ENCODE measurements at regions not wholly inside any gene's neighbourhood (a gene's known extent, or its start where the extent isn't known, plus 50 kb on each side); places are given as distances from the start of the nearest gene placed in this dataset.
A peak's percentile ranks its signal among the peaks of the same experiment; 100 is the strongest.

- ChIA-PET CTCF (ENCODE audit: unreplicated experiment) (no interaction called here), POLR2A (no interaction called here)
- BruUV-seq (replicated peaks) = no TSS peak
- Histone ChIP-seq H4K20me1 (ENCODE audit: insufficient read depth, low read length) (no peaks in the 10 kb centered on the region), H3K79me2 (ENCODE audit: insufficient read depth, low read depth, low read length) (no peaks in the 10 kb centered on the region), H3K4me2 (ENCODE audit: low read length) (no peak overlapping the region), H3K27ac (ENCODE audit: low read depth, low read length, poor library complexity, severe bottlenecking) (no peak overlapping the region), H3K9me2 (ENCODE audit: insufficient read depth, low read length) (no peaks in the 10 kb centered on the region), H3K36me3 (ENCODE audit: insufficient read depth, low read length) (no peaks in the 10 kb centered on the region), H3K9me3 (ENCODE audit: low read length) (no peaks in the 10 kb centered on the region), H3K4me3 (ENCODE audit: low read depth, low read length, poor library complexity, severe bottlenecking) (no peak overlapping the region), H3K4me1 (ENCODE audit: insufficient read depth, low read length, poor library complexity, severe bottlenecking) (no peaks in the 10 kb centered on the region), H2AFZ (ENCODE audit: low read length) (0 out of 2 replicates have a peak overlapping the region, but pooled peaks have one; percentile 46)
- DNase-seq (ENCODE audit: low spot score) = no peak
- intact Hi-C loops (cut with micrococcal nuclease; ENCODE audit: unreplicated experiment) = no loop called here
- no peak for TF ChIP-seq EZH2phosphoT487 (IDR thresholded peaks at IDR 0.05; ENCODE audit: borderline replicate concordance, low read depth, low read length)
- TF ChIP-seq, protein P1, sequence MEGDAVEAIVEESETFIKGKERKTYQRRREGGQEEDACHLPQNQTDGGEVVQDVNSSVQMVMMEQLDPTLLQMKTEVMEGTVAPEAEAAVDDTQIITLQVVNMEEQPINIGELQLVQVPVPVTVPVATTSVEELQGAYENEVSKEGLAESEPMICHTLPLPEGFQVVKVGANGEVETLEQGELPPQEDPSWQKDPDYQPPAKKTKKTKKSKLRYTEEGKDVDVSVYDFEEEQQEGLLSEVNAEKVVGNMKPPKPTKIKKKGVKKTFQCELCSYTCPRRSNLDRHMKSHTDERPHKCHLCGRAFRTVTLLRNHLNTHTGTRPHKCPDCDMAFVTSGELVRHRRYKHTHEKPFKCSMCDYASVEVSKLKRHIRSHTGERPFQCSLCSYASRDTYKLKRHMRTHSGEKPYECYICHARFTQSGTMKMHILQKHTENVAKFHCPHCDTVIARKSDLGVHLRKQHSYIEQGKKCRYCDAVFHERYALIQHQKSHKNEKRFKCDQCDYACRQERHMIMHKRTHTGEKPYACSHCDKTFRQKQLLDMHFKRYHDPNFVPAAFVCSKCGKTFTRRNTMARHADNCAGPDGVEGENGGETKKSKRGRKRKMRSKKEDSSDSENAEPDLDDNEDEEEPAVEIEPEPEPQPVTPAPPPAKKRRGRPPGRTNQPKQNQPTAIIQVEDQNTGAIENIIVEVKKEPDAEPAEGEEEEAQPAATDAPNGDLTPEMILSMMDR (conservative IDR thresholded peaks at IDR 0.05; ENCODE audit: low read length) = no peak
Measured at GRCh38 chr5:5026409-5026785, 113.7 kb upstream of the ADAMTS16 start.

DNA sequence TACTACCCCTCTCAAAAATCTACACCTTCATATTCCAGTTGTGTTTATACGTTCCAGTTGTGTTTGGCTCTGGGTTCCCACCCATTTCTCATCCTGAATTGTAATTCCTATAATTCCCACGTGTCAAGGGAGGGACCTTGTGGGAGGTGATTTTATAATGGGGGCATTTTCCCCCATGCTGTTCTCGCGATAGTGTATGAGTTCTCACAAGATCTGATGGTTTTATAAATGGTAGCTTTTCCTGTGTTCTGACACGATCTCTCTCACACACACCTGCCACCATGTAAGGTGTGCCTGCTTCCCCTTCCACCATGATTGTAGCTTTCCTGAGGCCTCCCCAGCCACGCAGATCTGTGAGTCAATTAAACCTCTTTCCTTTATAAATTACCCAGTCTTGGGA is 108.5 kb upstream of the ADAMTS16 start:
- no peaks in the 10 kb centered on the region for H3K9me2 ChIP-seq (ENCODE audit: insufficient read depth, low read length)
- no peak for DNase-seq (ENCODE audit: low spot score)
- TF ChIP-seq, protein P1 (conservative IDR thresholded peaks at IDR 0.05; ENCODE audit: low read length) = no peak
- no peak for TF ChIP-seq EZH2phosphoT487 (IDR thresholded peaks at IDR 0.05; ENCODE audit: borderline replicate concordance, low read depth, low read length)
- H3K4me1 ChIP-seq (ENCODE audit: insufficient read depth, low read length, poor library complexity, severe bottlenecking) = no peaks in the 10 kb centered on the region
- ChIA-PET POLR2A (no interaction called here), CTCF (ENCODE audit: unreplicated experiment) (no interaction called here)
- BruUV-seq (replicated peaks) = no TSS peak
- no peaks in the 10 kb centered on the region for H3K9me3 ChIP-seq (ENCODE audit: low read length)
- H3K4me3 ChIP-seq (ENCODE audit: low read depth, low read length, poor library complexity, severe bottlenecking) = no peak overlapping the region
- H3K79me2 ChIP-seq (ENCODE audit: insufficient read depth, low read depth, low read length) = no peaks in the 10 kb centered on the region
- no peak overlapping the region for H3K27ac ChIP-seq (ENCODE audit: low read depth, low read length, poor library complexity, severe bottlenecking)
- H4K20me1 ChIP-seq (ENCODE audit: insufficient read depth, low read length) = no peaks in the 10 kb centered on the region
- intact Hi-C loops (cut with micrococcal nuclease; ENCODE audit: unreplicated experiment) = no loop called here
- H3K36me3 ChIP-seq (ENCODE audit: insufficient read depth, low read length) = no peaks in the 10 kb centered on the region
- H3K4me2 ChIP-seq (ENCODE audit: low read length) = no peak overlapping the region
- no peak overlapping the region for H2AFZ ChIP-seq (ENCODE audit: low read length)

DNA sequence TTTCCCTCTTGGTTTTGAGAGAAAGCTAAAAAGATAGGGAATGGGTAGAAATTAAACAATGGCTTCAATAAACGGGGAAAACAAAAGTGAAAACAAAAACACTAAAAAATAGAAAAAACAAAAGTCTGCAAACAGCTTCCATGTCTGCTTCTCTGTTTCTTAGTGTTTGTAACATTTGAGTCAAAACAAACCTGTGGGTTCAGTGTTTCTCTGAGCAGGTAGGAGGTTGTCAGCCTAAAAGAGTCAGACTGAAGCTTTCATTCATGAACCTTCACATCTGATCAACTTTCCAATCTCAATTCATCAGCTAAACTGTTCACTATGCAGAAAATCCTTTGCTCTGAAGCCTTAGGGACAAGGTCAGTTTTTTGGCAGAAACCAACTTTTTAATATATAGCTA is 102.5 kb upstream of the ADAMTS16 start:
- no peak overlapping the region for H3K4me3 ChIP-seq (ENCODE audit: low read depth, low read length, poor library complexity, severe bottlenecking)
- no peaks in the 10 kb centered on the region for H4K20me1 ChIP-seq (ENCODE audit: insufficient read depth, low read length)
- no peaks in the 10 kb centered on the region for H3K79me2 ChIP-seq (ENCODE audit: insufficient read depth, low read depth, low read length)
- ChIA-PET POLR2A (interaction anchor here (0.7 kb wide), 1 partner anchor 942 kb away, joined by 4 read pairs; no protein-coding TSS in a partner anchor), CTCF (ENCODE audit: unreplicated experiment) (no interaction called here)
- H3K4me2 ChIP-seq (ENCODE audit: low read length) = no peak overlapping the region
- intact Hi-C loops (cut with micrococcal nuclease; ENCODE audit: unreplicated experiment) = no loop called here
- no peak overlapping the region for H2AFZ ChIP-seq (ENCODE audit: low read length)
- BruUV-seq (replicated peaks) = no TSS peak
- H3K36me3 ChIP-seq (ENCODE audit: insufficient read depth, low read length) = no peaks in the 10 kb centered on the region
- no peak overlapping the region for H3K27ac ChIP-seq (ENCODE audit: low read depth, low read length, poor library complexity, severe bottlenecking)
- H3K4me1 ChIP-seq (ENCODE audit: insufficient read depth, low read length, poor library complexity, severe bottlenecking) = no peaks in the 10 kb centered on the region
- H3K9me3 ChIP-seq (ENCODE audit: low read length) = no peaks in the 10 kb centered on the region
- H3K9me2 ChIP-seq (ENCODE audit: insufficient read depth, low read length) = no peaks in the 10 kb centered on the region
- TF ChIP-seq, protein P1 (conservative IDR thresholded peaks at IDR 0.05; ENCODE audit: low read length) = no peak
- no peak for TF ChIP-seq EZH2phosphoT487 (IDR thresholded peaks at IDR 0.05; ENCODE audit: borderline replicate concordance, low read depth, low read length)
- DNase-seq (ENCODE audit: low spot score) = no peak

All from OCI-LY7 (cell line).